NCI-H774 (cell line): ENCODE measurements at regions not wholly inside any gene's neighbourhood (a gene's known extent, or its start where the extent isn't known, plus 50 kb on each side); places are given as distances from the start of the nearest gene placed in this dataset.
"Not testable (repeated sequence)": the region's sequence is repeated elsewhere in the genome, so short reads cannot be mapped to it uniquely, and the experiment has no call there.

ENCODE experiments used
- DNase-seq: peaks from one replicate; lab custom pipeline; 2025; lab: John Stamatoyannopoulos, UW

DNA sequence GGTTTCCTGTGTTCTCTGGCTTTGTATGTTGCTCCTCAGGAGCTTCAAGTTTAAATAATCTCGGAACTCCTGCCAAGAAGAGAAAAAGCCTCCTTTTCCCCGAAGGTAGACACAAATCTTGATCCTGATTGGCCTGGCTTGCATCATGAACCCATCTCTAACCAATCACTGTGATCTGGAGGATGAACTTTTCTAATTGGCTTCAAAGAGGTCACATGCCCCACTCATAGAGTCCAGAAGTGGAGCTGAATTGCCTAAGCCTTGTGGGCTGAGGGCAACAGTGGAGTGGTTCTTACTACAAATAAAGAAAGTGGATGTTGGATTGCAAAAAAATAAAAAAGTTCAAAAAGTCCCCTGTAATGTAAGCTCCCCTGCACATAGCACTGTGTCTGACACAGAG is 245.9 kb downstream of the MID1IP1 start:
- no peak for DNase-seq

- no peak for DNase-seq
Observed at GRCh38 chrX:39049975-39050374, 248.7 kb downstream of the MID1IP1 start.

DNA sequence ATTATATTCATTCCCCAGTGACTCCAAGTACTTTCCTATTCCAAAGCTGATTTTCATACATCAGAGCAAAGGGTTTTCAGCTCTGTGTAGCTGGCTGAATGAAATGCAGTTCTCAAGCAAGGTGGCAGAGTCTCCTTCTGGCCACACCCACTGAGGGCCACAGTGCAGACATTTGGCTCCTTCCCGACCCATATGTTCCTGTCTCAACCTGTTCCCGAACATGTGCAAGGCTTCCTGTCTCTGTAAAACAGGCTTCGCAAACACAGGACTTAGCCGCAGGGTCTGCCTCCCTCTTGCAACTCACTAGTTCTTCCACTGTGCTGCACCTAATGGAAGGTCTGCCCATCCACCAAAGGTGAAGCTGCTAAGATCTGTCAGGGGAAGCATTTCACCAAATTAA is 249.2 kb downstream of the MID1IP1 start:
- no peak for DNase-seq

- DNase-seq: no peak
Observed at GRCh38 chrX:39052751-39053150, 251.5 kb downstream of the MID1IP1 start.

DNA sequence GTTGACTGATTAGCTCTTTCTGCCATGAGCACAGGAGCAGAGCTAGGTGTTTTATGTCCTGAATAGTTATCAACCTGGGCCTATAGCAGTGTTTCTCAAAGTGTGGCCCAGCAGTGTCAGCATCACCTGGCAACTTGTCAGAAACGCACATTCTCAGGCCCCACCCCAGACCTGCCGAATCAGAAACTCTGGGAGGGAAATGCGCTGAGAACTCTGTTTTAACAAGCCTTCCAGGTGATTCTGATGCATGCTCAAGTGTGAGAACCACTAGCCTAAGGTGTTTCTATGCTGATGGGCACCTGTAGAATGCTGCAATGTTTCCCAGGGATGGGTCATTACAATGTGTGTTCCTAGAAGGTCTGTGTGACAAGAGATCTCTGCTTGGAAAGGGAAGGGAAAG is 257.5 kb downstream of the MID1IP1 start:
- DNase-seq: no peak

DNA sequence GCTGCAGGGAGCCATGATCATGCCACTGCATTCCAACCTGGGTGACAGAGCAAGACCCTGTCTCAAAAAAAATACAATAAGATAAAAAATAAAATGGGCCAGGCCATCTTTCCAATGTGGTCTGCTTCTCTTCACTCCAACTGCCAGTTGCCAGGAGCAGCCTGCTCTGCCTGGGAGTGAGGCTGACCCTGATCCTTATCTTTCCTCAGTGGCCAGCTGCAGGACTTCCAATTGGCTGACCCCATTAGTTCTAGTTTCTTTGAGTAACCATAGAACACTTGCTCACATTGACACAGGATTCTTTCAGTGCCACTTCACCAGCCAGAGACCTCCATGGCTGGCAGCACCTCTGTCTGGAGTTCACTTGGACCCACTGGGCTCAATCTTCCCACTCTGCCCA is 258.6 kb downstream of the MID1IP1 start:
- DNase-seq: no peak

DNA sequence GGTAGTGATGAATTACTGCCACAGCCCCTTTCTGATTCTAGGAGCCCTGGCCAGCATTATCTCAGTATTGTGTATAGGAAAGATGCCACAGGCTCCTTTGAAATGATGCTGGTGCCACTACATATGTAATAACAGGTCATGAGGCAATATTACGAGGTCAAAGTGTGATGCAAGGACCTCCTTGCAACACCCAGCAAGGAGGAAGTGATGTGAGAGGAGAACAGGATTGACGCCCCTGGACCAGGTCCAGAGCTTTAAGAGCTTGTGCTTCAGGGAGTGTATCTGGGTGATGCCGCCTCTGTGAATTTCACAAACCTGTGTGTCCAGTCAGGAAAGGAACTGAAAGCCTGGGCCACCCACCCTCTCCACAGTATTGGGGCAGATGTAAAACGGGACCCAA is 261.8 kb downstream of the MID1IP1 start:
- DNase-seq: no peak

- no peak for DNase-seq
Observed at GRCh38 chrX:39063702-39064101, 262.4 kb downstream of the MID1IP1 start.

DNA sequence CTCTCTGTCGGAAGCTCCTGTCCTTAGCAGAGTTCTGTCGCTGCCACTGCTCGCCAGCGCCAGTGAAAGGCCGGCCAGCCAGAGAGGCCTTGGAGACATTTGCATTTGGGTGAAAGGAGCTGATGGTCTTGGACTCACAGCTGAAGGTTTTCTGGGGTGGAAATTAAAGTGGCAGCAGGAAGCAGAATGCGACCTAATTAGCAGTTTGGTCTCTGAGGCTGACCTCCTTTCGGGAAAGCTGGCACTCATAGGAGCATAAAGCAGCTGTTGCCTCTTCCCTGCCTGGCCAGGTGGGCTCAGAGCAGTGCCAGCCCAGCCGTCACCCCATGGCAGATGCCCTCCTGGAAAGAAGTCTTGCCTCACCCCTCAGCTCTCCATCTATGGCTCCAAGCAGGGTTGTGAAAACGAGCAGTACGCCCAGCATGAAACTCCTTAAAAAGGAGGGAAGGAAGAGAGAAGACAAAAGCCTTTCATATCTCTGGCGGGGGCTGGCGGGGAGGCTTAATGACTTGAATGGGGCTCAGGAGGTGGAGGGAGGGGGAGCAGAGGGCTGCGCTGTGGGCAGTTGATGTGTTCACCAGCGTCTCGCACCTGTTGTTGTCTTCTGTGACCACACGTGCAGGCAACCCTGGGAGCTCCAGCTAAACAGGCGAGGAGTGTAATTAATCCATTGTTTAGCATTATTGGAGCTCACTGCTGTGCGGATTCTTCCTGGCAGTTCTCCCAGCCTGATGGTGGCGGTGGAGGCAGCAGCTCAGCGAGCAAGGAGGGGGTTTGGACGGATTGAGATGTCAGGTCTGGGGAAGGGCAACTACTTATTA is 264.0 kb downstream of the MID1IP1 start:
- DNase-seq: peak; percentile 40

DNA sequence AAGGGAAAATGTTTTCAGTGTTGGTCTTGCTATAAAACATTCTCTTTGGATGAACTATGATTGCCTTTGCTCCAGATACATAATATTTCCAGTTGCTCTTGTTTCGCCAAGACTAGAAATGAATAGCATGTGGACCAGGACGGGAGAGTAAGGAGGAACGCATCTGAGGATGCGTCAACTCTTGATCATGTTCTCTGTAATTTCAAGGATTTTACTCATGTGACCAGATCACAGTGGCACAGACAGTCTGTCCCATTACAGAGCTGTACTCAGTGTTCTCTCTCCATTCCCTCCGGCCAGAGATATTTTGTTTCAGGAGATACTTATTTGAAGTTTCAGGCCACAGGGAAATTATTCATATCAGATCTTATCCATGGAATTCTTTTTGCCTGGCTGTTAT is 266.6 kb downstream of the MID1IP1 start:
- DNase-seq: no peak

- DNase-seq: not testable (repeated sequence)
Observed at GRCh38 chrX:39068634-39069033, 267.4 kb downstream of the MID1IP1 start.

DNA sequence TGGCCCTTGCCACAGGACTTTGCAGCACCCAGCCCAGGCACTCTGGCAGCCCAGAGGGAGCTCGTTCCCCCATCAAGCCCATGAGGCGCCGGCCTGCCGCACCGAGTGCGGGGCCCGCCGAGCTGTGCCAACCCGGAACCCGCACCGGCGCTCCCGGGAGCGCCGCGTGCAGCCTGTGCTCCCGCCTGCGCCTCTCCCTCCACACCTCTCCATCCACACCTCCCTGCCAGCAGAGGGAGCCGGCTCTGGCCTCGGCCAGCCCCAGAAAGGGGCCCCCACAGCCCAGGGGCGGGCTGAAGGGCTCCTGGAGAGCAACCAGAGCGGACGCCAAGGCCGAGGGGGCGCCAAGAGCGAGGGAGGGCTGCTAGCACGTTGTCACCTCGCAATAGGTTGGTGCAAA is 268.8 kb downstream of the MID1IP1 start:
- DNase-seq: no peak

GRCh38 chrX:39073131-39073530 is 271.9 kb downstream of the MID1IP1 start:
- DNase-seq: no peak

DNA sequence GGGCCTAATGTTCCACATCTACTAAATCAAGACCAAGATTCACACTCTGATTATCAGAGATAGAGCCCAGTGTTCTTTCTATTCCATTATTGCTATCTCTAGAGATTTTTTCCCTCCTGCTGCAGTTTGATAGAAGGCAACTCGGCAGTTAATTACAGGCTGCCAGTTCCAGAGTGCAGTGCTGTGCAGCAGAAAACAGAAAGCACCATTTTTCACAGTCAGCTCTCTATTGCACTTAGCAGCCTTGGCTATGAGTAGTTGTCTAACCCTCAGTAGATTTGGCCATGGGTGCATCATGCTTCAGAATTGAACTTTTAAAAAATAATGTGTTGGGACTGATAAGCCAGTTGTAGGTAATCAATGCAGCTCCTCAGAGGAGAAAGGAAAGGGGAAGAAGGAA is 295.3 kb downstream of the MID1IP1 start:
- DNase-seq: no peak

DNA sequence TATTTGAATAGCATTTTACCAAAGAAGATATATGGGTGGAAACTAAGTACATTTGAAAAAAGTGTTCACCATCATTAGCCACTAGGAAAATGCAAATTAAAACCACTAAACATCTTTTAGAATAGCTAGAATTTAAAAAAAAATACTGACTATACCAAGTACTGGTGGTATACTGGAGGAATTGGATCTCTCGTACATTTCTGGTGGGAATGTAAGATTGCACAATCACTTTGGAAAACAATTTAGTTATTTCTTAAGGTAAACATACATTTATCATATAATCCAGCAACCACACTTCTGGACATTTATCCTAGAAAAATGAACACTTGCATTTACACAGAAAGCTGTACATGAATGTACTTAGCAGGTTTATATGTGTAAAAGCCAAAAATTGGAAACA is 303.5 kb downstream of the MID1IP1 start:
- no peak for DNase-seq

- DNase-seq: no peak
Observed at GRCh38 chrX:39112143-39112542, 310.9 kb downstream of the MID1IP1 start.

GRCh38 chrX:39115166-39115565 is 313.9 kb downstream of the MID1IP1 start:
- DNase-seq: no peak

DNA sequence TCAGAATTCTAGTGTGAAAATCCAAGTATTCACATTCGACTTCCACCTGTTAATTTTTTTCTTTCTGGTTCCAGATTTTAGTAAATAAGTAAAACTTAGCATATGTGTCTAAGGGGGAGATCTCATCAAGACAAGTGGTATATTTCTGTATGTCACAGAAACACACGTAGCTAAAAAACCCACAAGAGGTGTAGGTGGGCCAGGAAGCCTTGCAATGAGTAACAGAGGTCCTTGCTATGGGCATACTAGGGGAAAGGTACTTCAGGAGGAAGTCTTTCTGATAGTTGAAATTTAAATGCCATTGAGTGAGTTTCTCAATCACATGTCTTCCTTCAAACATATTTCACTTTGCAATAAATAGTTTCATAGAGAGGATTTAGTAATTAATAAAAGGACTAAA is 315.8 kb downstream of the MID1IP1 start:
- no peak for DNase-seq

- no peak for DNase-seq
Observed at GRCh38 chrX:39121903-39122302, 320.6 kb downstream of the MID1IP1 start.

GRCh38 chrX:39125834-39126233 is 324.6 kb downstream of the MID1IP1 start:
- DNase-seq: no peak

DNA sequence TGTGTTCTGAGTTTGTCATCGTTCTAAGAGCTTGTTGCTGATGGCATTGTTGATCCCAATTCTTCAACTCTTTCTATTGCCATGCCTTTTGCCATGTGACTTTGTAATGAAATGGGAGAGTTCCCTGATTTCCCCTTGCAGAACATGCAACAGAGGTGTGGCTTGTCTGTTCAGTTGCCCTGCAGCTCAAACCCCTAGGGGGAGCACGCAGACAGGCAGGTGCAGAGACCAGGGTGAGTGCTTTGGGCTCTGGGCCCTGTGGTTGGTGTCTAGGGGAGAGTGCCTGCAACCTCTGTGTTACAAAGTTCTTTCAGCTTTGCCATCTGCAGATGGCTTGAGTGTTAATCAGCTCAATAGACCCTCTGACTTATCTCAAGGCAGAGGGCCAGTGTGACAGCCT is 332.7 kb downstream of the MID1IP1 start:
- no peak for DNase-seq

GRCh38 chrX:39137363-39137954 is 336.2 kb downstream of the MID1IP1 start:
- DNase-seq: no peak

DNA sequence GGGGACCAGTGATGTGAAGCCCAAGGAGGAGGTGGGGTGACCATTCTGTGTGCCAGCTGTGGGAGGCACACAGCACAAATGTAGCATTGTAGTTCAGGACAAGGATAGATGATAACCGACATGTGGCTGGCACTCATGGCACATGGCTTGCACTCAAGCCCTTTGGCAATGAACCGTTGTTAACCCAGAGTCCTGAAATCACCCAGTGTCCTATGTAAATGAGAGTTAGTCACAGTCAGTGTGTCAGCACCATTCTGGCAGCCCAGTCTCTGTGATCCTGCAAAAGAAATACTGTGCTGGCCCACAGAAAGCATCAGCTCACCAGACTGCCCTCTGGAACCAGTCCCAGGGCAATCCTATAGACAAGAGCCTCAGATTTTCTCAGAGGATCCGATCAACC is 339.3 kb downstream of the MID1IP1 start:
- DNase-seq: no peak

DNA sequence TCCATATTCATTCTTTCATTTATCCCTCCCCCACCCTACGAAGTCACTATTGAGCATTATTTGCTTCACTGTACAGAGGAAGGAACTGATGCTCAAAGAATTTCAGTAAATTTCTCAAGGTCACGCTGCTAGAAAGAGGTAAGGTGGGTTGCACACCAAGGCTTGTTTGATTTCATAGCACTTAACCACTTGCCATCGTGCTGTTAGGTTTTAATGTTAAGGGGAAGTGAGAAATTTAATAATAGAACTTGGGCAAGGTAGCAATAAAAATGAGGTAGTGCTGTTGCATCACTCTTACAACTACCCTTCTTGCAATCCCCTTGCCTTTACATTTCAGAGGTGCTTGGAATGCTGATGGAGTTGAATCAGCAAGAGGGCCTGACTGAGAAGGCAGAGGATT is 343.1 kb downstream of the MID1IP1 start:
- no peak for DNase-seq
